ENCODE measurements at regions not wholly inside any gene's neighbourhood (a gene's known extent, or its start where the extent isn't known, plus 50 kb on each side); places are given as distances from the start of the nearest gene placed in this dataset.

- Histone ChIP-seq H3K79me2 (ENCODE audit: control insufficient read depth, insufficient read depth, low read length) (peaks cover 11% of the 10 kb centered on the region), H3K4me1 (ENCODE audit: control insufficient read depth, extremely low read depth, insufficient read depth, low read length) (peaks cover 53% of the 10 kb centered on the region), H3K27ac (ENCODE audit: insufficient read depth, low read length) (peak overlapping the region; percentile 31), H3K9me3 (ENCODE audit: control insufficient read depth, insufficient read depth, low read depth, low read length) (no peaks in the 10 kb centered on the region), H4K20me1 (ENCODE audit: control insufficient read depth, extremely low read depth, insufficient read depth, low read length) (no peaks in the 10 kb centered on the region), H3K4me3 (replicated peaks in 1 of 4; ENCODE audit: control extremely low read depth in 1 of 4, insufficient read depth in 1 of 4, low read depth in 3 of 4, low read length in 4 of 4) (peak overlapping the region in 1 of 4 experiments; percentile 48), H3K4me2 (ENCODE audit: extremely low read depth, insufficient read depth, low read length) (no peak overlapping the region), H3K9ac (ENCODE audit: insufficient read depth, low read length) (no peak overlapping the region), H3K36me3 (ENCODE audit: control insufficient read depth, insufficient read depth, low read length) (no peaks in the 10 kb centered on the region), H2AFZ (ENCODE audit: low read length) (no peak overlapping the region), H3K27me3 (ENCODE audit: control insufficient read depth, insufficient read depth, low read length) (no peaks in the 10 kb centered on the region)
- DNase-seq (ENCODE audit: low read depth in 2 of 2): peak in 1 of 2 donors; percentile 32
- TF ChIP-seq EZH2 (IDR thresholded peaks at IDR 0.05; ENCODE audit: low read length, missing control alignments) (no peak), CTCF (conservative IDR thresholded peaks at IDR 0.05 in 1 of 2, IDR thresholded peaks at IDR 0.05 in 1 of 2; ENCODE audit: low read depth in 1 of 2, low read length in 2 of 2) (no peak)
These were observed 129.4 kb downstream of the C9orf50 start for GRCh38 chr9:129491487-129491855.

DNA sequence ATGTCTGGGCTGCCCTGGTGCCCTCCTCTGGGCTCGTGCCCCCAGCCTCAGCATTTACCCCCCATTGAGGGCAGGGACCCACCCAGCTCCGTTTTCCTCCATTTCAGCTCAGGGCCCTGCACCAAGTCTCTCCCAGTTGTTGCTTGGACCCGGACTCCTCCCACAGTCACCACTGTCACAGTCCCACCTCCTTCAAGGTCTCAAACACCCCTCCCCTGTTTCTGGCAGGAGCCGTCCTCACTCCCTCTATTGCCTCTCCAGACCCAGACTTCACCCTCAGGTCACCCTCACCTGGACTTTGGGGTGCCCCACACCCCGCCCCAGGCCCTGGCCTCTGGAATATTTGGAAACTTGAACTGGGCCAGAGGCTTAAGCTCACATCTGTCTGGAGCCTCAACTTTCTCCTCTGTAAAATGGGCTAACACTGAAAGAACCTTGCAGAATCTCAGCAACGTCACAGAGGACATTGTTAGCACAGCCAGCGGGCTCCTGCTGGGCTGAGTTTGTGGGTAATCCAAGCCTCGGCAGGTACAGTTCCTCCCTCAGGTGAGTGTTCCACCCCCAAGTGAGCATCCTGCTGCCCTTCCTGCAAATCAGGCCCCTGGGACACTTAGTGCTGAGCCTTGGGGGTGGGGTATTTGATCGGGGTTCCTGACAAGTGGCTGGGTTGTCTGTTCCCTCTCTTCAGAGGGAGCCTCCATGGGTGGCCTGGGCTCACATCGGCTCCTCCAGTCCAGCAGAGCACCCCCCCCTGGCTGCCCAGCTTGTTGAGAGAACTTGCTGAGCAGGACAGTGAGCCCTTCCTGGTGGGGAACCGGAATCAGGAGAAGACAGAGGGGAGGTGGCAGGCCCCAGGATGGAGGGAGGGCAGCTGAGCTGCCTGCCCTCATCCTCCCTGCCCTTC, 130.1 kb downstream of the C9orf50 start:
- Histone ChIP-seq H3K79me2 (ENCODE audit: control insufficient read depth, insufficient read depth, low read length) (peaks cover 11% of the 10 kb centered on the region), H3K36me3 (ENCODE audit: control insufficient read depth, insufficient read depth, low read length) (no peaks in the 10 kb centered on the region), H3K27ac (ENCODE audit: insufficient read depth, low read length) (peak overlapping the region; percentile 100), H4K20me1 (ENCODE audit: control insufficient read depth, extremely low read depth, insufficient read depth, low read length) (no peaks in the 10 kb centered on the region), H3K9me3 (ENCODE audit: control insufficient read depth, insufficient read depth, low read depth, low read length) (no peaks in the 10 kb centered on the region), H3K4me1 (ENCODE audit: control insufficient read depth, extremely low read depth, insufficient read depth, low read length) (peaks cover 53% of the 10 kb centered on the region), H3K4me3 (replicated peaks in 1 of 4; ENCODE audit: control extremely low read depth in 1 of 4, insufficient read depth in 1 of 4, low read depth in 3 of 4, low read length in 4 of 4) (peak overlapping the region in 3 of 4 experiments; percentile 5 to 48 (median 27)), H3K27me3 (ENCODE audit: control insufficient read depth, insufficient read depth, low read length) (no peaks in the 10 kb centered on the region), H3K9ac (ENCODE audit: insufficient read depth, low read length) (peak overlapping the region; percentile 44), H2AFZ (ENCODE audit: low read length) (no peak overlapping the region), H3K4me2 (ENCODE audit: extremely low read depth, insufficient read depth, low read length) (peak overlapping the region; percentile 80)
- DNase-seq (ENCODE audit: low read depth in 2 of 2): no peak
- no peak for TF ChIP-seq CTCF (conservative IDR thresholded peaks at IDR 0.05 in 1 of 2, IDR thresholded peaks at IDR 0.05 in 1 of 2; ENCODE audit: low read depth in 1 of 2, low read length in 2 of 2)
- no peak for TF ChIP-seq EZH2 (IDR thresholded peaks at IDR 0.05; ENCODE audit: low read length, missing control alignments)

- H3K4me3 ChIP-seq (replicated peaks in 1 of 4; ENCODE audit: control extremely low read depth in 1 of 4, insufficient read depth in 1 of 4, low read depth in 3 of 4, low read length in 4 of 4): peak overlapping the region; percentile 32 to 48 (median 37)
- H3K4me1 ChIP-seq (ENCODE audit: control insufficient read depth, extremely low read depth, insufficient read depth, low read length): peaks cover 48% of the 10 kb centered on the region
- no peaks in the 10 kb centered on the region for H3K36me3 ChIP-seq (ENCODE audit: control insufficient read depth, insufficient read depth, low read length)
- peak overlapping the region; percentile 100 for H3K27ac ChIP-seq (ENCODE audit: insufficient read depth, low read length)
- DNase-seq (ENCODE audit: low read depth in 2 of 2): peak in 1 of 2 donors; percentile 43
- no peak overlapping the region for H2AFZ ChIP-seq (ENCODE audit: low read length)
- no peaks in the 10 kb centered on the region for H3K9me3 ChIP-seq (ENCODE audit: control insufficient read depth, insufficient read depth, low read depth, low read length)
- no peaks in the 10 kb centered on the region for H4K20me1 ChIP-seq (ENCODE audit: control insufficient read depth, extremely low read depth, insufficient read depth, low read length)
- no peak for TF ChIP-seq CTCF (conservative IDR thresholded peaks at IDR 0.05 in 1 of 2, IDR thresholded peaks at IDR 0.05 in 1 of 2; ENCODE audit: low read depth in 1 of 2, low read length in 2 of 2)
- no peak for TF ChIP-seq EZH2 (IDR thresholded peaks at IDR 0.05; ENCODE audit: low read length, missing control alignments)
- peaks cover 11% of the 10 kb centered on the region for H3K79me2 ChIP-seq (ENCODE audit: control insufficient read depth, insufficient read depth, low read length)
- peak overlapping the region; percentile 80 for H3K4me2 ChIP-seq (ENCODE audit: extremely low read depth, insufficient read depth, low read length)
- H3K9ac ChIP-seq (ENCODE audit: insufficient read depth, low read length): peak overlapping the region; percentile 68
- no peaks in the 10 kb centered on the region for H3K27me3 ChIP-seq (ENCODE audit: control insufficient read depth, insufficient read depth, low read length)
These were observed 130.9 kb downstream of the C9orf50 start for GRCh38 chr9:129489838-129490582.

All from fibroblast of lung (primary cell).